DND-41 (cell line): ENCODE measurements at regions not wholly inside any gene's neighbourhood (a gene's known extent, or its start where the extent isn't known, plus 50 kb on each side); places are given as distances from the start of the nearest gene placed in this dataset.

Experiments
- EZH2 ChIP-seq: IDR thresholded peaks from 3 replicates; pipeline ENCODE4 v1.6.1; 2012; ENCODE audit warnings: borderline replicate concordance, low read depth, mild to moderate bottlenecking, moderate library complexity, low read length, inconsistent platforms; ENCODE audit not compliant: severe bottlenecking
- TF ChIP-seq, protein P1 (sequence below): IDR thresholded peaks from 2 replicates; pipeline ENCODE4 v1.5.1; 2012; ENCODE audit warnings: borderline replicate concordance, low read length, moderate library complexity, mild to moderate bottlenecking; ENCODE audit not compliant: poor library complexity, severe bottlenecking; ENCODE audit errors: extremely low read depth

DNA sequence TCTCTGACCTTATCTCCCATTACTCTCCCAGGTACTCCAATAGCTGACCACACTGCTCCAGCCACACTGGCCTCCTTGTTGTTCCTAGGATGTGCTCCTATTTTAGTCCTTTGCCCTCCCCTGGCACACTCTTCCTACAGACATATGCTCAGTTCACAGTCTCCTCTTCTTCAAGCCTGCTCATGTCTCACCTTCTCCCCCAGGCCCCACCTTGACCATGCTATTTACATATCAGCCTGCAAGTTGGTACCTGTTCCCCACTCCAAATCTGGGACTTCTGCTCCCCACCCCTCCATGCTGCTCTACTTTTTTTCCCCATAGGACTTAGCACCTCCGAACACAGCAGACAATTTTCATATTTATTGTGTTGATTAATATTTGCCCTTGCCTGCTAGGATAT is 84.9 kb upstream of the BCL6 start:
- TF ChIP-seq, protein P1, sequence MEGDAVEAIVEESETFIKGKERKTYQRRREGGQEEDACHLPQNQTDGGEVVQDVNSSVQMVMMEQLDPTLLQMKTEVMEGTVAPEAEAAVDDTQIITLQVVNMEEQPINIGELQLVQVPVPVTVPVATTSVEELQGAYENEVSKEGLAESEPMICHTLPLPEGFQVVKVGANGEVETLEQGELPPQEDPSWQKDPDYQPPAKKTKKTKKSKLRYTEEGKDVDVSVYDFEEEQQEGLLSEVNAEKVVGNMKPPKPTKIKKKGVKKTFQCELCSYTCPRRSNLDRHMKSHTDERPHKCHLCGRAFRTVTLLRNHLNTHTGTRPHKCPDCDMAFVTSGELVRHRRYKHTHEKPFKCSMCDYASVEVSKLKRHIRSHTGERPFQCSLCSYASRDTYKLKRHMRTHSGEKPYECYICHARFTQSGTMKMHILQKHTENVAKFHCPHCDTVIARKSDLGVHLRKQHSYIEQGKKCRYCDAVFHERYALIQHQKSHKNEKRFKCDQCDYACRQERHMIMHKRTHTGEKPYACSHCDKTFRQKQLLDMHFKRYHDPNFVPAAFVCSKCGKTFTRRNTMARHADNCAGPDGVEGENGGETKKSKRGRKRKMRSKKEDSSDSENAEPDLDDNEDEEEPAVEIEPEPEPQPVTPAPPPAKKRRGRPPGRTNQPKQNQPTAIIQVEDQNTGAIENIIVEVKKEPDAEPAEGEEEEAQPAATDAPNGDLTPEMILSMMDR = no peak
- no peak for TF ChIP-seq EZH2
